ENCODE measurements at regions not wholly inside any gene's neighbourhood (a gene's known extent, or its start where the extent isn't known, plus 50 kb on each side); places are given as distances from the start of the nearest gene placed in this dataset.

DNA sequence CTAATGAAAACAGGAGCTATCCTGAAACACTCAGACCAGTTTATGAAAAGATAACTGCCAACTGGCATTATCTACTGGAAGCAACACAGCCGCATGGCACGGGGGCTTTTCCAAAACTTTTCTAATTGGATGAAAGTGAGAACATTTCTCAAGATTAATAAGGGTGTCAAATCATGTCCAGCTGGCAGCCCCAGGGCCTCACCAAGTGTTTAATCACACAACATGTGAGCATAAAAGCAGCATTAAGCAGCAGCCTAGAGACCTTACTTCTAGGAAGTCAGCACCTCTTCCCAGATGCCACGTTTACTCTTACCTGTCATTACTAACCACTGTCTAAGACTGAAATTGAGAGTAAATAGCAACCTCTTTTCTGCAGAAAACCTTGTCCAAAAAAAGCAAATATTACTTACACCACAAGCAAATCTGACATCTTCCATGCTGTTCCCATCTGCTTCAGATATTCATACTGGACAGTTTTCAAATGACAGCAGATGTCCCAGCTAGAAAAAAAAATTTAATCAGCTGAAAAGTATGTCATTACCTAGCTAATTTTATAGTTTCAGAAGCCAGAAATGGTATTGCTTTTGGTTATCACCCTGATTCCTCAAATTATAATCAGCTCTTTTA is 341.5 kb upstream of the ZP4 start:
- no peak for DNase-seq (ENCODE audit: low read depth in 4 of 4, low spot score in 1 of 4)

DNA sequence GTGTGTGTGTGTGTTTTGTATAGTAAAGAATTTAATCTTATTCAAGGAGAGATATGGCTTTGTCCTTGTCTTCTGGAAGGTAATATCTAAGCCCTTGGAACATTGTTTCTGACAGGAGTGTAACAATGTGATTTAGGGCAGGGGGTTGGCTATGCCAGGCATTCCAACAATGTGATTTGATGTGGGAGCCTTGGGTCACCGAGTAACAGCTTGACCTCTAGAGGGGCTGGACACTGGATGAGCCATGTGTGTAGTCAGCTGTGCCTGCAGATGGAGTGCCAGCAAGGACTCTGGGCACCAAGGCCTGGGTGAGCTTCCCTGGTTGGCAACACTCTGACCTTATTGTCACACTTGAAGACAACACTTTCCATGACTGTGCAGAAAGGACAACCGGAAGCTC is 336.1 kb upstream of the ZP4 start:
- no peak for DNase-seq (ENCODE audit: low read depth in 4 of 4, low spot score in 1 of 4)

DNA sequence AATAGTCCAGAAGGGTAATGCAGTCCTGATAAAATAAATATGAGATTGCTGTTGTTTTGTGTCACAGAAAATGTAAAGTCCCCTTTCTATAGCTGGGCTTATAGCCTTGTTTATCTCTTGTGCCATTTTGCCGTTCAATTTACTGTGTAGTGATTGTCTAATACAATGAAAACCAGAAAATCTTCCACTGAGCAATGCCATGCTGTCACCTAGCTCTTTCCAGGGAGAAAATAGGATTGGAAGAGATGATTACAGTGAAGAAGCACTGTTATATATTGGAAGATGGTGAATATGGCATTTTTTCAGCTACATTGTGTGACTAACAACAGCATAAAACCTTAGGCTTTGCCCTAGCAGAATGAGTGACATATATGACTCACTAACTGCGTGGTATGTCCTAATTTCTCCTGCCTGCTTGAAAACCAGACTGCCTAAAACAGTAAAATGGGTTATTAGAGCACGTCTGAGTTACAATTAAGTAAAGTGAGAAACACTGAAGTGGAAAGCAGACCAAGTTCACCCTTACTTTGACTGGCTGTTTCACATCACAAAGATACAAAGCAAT is 332.4 kb upstream of the ZP4 start:
- DNase-seq (ENCODE audit: low read depth in 4 of 4, low spot score in 1 of 4): no peak

DNA sequence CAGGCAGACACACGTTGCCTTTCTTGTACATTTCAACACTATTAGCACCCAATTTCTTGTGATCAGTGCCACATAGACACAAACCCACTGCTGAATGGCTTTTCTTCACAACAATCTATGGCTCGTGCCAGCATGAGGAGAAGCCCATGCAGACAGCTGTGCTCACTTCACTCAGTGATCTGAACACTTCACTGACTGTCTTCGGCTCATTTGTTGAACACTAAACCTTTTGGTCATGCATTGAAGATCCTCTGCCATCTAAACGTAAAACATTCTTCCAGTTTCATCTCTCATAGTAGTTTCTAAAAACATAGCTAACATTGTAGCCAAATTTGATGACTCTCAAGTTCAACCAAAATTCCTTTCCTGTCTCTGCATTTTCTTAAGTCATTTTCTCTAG is 331.0 kb upstream of the ZP4 start:
- DNase-seq (ENCODE audit: low read depth in 4 of 4, low spot score in 1 of 4): no peak

DNA sequence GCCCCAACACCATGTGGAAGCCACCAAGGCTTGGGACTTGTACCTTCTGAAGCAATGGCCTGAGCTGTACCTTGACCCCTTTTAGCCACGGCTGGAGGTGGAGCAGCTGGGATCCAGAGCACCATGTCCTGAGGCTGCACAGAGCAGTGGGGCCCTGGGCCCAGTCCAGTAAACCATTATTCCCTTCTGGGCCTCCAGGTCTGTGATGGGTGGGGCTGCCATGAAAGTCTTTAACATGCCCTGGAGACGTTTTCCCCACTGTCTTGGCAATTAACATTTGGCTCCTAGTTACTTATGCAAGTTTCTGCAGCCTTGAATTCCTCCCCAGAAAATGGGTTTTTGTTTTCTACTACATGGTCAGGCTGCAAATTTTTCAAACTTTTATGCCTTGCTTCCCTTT is 323.7 kb upstream of the ZP4 start:
- DNase-seq (ENCODE audit: low read depth in 4 of 4, low spot score in 1 of 4): no peak

DNA sequence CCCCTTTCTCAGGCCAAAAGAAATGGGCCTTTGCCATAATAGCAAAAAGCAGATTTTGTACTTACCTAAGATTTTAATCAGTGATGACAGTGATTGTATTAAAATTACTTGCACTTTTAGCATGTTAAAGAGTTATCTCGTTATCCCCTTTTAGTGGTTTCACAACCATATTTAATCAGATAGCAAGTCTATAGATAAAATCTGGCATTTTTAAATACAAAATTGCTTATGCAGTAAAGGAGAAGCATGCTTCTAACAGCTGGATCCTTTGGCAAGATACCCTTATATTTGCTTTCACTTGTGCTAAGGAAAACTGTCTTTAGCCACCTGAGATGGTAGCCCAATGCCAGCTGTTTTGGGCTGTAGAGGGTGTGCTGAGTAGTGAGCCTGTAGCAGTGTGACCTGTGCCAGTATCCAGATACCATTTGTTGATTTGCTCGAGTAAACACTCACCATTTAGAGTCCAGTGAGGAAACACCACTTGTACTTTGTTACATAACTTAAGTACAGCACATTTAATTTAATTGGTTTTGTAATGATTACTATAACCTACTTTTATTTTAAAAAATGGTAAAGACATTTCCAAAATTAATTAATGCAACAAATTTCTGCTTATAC is 314.4 kb upstream of the ZP4 start:
- DNase-seq (ENCODE audit: low read depth in 4 of 4, low spot score in 1 of 4): no peak

DNA sequence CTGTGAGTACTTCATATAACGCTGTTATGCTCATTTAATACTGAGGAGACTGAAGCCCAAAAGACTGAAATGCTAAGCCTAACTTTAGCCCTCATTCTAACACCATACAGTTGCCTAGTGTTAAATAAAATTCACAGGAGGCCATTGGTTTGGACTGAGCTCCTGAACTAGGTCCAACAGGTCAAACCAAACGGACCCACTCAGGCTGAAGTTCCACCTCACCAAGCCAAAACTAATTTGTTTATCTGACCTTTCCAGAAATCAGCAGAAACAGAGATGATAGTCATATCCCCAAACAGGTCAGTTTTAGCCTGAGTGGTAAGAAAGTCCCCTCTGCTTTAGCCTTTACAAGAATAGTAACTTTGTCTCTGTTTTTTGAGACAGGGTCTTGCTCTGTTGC is 311.3 kb upstream of the ZP4 start:
- DNase-seq (ENCODE audit: low read depth in 4 of 4, low spot score in 1 of 4): no peak

DNA sequence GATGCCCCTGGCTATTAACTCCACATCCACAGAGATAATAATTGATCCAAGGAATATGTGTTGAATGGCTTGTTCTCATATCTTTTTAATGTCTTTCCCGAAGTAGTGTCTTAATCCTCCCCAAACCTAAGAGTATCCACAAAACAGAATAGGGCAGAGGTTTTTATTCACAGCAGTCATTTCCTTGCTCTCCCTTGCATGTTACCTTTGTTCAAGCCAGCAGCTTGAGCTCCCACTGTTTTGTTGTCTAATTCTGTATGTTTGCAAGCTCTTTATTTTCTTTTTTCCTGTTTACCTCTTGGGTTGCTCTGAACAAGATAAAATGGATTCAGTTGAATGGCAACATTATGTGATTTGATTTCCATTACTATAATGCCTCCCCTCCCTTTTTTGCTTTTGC is 308.6 kb upstream of the ZP4 start:
- no peak for DNase-seq (ENCODE audit: low read depth in 4 of 4, low spot score in 1 of 4)

DNA sequence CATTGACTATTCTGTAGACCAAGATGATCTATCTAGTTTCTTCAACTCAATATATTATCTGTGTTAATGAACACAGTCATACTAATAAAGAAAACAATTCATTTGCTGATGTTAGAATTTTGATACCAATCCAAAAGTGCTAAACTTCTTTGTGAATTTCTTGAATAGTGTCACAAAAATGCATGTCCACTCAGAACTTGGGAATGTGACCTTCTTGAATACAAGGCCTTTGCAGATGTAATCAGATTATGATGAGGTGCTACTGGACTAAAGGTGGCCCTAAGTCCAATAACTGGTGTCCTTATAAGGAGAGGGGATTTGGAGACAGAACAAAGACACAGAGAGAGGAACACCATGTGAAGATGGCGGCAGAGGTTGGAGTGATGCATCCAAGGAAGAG is 305.8 kb upstream of the ZP4 start:
- DNase-seq (ENCODE audit: low read depth in 4 of 4, low spot score in 1 of 4): no peak

DNA sequence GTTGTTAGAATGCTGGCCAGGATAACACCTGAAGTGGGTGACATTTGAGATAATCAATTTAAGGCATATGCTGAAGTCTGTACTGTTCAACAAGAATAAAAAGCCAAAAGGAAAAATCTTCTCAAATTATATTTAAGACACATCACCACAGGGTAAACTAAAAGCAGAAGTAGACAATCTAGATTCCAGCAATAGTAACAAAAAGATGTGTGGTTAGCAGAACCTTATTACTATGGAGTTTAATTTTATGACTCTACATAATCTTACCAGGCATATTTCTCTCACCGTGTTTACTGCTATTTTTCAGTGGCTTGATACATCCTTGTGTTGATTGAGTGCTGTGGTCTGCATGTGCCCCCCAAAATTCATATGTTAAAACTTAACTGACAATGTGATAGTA is 300.4 kb upstream of the ZP4 start:
- no peak for DNase-seq (ENCODE audit: low read depth in 4 of 4, low spot score in 1 of 4)

DNA sequence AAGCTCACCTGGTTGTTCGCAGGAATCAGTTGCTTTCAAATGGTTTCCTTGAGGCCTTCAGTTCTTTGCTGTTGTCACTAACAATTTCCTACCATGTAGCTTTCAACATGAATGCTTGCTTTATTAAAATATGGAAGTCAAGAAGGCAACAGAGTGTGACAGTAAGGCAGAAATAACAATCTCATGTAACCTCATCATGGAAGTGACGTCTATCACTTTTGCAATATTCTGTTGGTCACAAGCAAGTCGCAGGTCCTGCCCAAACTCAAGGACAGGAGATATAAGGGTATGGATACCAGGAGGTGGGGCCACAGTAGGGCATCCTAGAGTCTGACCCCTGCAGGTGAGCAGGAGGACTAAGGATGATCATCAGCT is 296.8 kb upstream of the ZP4 start:
- DNase-seq (ENCODE audit: low read depth in 4 of 4, low spot score in 1 of 4): no peak

DNA sequence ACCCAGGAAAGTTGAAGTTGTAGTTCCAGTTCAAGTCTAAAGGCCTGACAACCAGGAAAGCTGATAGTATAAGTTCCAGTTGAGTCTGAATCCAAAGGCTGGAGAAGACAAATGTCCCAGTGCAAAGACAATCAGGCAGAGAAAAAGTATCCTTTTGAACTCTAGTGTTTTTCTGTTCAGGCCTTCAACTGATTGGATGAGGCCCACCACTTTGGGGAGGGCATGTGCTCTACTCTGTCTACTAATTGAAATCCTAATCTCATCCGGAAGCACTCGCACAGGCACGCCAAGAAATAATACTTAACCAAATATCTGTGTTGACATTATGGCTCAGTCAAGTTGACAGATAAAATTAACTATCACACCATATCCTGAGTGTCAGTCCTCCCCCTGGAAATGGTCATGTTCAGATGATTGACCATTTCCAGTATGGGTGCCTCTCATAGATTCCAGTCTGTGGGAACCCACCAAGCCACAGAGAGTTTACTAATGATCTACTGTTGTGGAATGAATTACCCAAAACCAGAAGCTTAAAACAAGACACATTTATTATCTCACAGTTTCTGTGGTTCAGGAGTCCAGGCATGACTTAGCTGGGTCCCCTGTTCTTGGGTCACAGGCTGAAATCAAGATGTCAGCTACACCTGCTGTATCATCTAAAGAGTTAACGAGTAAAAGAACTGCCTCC is 296.3 kb upstream of the ZP4 start:
- DNase-seq (ENCODE audit: low read depth in 4 of 4, low spot score in 1 of 4): no peak

DNA sequence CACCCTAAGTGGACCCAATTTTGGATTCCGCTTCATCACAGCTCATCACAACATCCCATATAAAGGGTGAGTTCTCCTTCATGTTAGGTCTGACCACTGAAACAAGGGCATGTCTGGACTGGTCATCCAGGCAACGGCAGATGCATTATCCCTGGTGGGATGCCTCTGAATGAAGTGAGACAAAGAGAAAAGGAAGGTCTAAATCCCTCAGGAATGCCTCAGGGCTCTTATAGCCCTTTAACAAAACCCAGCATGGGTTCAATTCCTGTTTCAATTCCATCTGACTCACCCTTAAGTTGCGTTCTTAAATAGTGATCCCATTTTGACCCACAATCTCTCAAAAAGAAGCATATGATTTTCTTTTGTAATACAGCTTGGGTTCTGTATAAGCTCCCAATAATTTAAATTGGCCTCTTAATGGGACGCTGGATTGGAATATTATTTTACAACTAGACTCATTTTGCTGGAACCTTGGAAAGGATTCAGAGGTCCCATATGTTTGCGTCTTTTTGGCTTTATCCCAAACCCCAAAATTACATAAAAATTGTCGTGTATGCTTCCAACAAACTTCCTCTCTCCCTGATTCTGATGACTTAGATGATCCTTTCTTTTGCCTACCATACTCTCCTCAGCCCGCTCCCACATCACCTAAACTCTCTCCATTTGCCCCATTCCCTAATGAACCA is 287.4 kb upstream of the ZP4 start:
- no peak for DNase-seq (ENCODE audit: low read depth in 4 of 4, low spot score in 1 of 4)

DNA sequence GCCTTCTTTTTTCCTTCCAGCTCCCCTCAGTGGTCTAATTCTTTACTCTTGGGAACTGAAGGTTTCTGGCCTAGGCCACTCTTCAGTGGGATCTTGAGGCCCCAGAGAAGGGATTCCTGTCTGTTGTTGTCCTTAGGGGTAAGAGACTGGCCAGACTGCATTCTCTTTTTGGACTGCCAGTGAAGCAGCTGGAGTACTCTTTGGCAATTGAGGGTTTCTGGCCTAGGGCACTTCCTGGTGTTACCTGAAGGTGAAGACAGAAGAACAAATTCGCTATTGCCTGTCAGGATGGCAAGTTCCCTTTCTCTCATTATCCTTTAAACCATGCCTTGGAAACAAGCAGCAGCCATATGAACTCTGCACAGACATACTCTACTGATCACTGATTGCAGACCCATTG is 286.6 kb upstream of the ZP4 start:
- no peak for DNase-seq (ENCODE audit: low read depth in 4 of 4, low spot score in 1 of 4)

DNA sequence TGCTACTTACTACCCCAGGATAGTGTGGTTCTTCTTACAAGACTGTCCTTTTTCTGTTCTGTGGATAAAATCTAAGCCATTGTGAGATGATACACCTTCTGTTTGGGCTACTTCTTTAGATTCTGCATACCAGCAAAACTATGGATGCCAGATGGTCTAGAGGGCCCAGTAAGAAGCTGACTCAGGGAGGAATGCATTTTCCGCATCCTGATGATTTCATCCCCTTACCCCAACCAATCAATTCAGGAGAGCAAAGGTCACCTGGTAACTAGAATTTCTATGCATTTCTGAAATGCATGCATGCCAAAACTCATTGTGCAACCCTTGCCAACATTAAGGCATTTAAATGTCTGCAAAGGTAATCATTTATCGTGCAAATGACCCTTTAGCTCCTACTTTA is 285.7 kb upstream of the ZP4 start:
- no peak for DNase-seq (ENCODE audit: low read depth in 4 of 4, low spot score in 1 of 4)

DNA sequence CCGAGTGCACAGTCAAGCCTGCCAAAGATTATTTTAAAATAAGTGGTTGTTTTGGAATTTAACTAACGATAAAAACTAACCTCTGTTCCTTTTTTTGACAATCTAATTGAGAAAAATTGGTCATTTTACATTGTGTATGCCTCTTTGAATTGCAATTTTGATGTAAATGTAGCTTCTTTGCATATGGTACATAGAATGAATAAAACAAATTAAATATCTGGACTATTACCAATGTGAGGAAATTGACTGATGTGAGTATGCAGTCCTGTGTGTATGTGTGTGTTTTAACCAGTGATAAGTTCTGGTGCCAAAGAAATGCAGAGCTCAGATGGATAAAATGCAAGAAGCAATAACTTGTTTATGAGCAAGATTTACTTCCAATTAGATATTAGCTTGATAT is 281.3 kb upstream of the ZP4 start:
- no peak for DNase-seq (ENCODE audit: low read depth in 4 of 4, low spot score in 1 of 4)

DNA sequence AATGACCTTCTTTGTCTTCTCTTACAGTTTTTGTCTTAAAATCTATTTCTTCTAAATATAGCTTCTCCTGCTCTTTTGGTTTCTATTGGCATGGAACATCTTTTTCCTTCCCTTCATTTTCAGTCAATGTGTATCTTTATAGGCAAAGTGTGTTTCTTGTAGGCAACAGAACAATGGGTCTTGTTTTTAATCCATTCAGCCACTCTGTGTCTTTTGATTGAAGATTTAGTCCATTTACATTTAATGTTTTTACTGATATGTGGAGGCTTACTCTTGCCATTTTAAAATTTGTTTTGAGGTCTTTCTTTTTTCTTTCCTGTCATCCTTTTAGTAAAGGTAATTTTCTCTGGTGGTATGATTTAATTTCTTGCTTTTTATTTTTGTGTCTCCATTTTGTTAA is 271.2 kb upstream of the ZP4 start:
- DNase-seq (ENCODE audit: low read depth in 4 of 4, low spot score in 1 of 4): no peak

DNA sequence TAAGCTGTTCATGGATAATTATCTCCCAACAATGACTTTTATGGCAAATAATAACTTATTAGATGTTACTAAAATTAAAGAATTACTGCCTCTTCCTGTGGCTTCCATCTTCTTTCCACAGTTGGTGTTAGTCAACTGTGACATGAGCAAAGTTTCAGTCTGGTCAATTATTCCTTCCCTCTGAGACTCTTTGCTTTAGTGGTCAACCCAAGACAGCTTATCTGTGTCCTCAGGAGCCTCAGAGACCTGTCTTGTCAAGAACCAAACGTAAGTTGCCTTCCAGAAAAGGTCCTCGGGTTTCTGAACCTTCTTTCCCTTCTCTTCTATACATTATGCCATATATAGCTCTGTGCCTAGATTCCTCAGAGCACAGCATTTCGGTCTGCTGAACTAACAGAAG is 263.2 kb upstream of the ZP4 start:
- no peak for DNase-seq (ENCODE audit: low read depth in 4 of 4, low spot score in 1 of 4)

DNA sequence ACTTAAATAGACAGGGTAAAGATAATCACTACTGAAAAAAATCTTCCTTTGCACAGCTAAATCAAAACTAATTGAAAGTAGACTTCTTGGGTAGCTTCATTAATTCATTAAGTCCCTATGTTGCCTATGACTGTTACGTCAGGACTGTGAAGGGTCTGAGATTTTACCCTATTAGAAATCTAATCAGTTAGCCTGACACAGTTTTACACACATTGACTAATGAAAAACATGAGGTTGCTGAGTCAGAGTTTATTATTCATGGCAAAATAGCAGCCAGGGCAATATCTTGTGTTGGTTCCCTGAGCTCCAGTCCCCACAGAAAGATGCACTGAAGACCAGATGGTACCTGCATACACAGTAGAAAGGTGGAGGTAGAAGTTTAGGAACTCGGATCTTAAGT is 262.5 kb upstream of the ZP4 start:
- no peak for DNase-seq (ENCODE audit: low read depth in 4 of 4, low spot score in 1 of 4)

DNA sequence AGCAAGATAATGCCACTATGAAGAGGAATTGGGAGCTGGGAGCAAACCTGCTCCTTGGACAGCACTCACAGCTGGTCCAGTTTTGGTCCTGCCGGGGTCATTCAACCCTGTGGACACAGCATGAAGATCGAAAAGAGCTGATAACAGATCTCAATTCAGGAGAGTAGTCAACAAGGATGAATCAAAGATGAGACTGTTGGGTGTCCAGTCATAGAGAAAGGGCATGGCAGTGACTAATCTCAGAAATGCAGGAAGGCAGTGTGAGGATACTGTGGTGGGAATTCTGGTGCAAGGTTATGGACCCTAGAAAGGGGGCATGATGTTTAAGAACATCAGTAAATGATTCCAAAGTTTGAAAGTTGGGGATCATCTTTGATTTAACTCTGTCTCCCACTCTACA is 261.4 kb upstream of the ZP4 start:
- DNase-seq (ENCODE audit: low read depth in 4 of 4, low spot score in 1 of 4): no peak

DNA sequence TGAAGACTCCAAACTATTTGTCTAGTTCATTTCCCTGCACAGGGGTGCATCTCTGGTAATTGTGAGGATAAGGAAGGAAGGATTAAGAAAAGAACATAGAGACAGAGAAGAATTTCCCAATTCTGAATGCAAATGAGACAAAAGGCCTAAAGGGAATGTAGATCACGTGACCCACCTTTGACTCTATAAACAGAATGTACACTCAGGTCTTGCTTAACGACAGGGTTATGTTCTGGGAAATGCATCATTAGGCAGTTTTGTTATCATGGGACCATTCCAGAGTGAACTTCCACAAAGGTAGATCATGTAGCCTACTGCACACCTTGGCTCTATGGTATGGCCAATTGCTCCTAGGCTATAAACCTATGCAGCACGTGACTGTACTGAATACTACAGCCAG is 252.3 kb upstream of the ZP4 start:
- no peak for DNase-seq (ENCODE audit: low read depth in 4 of 4, low spot score in 1 of 4)

DNA sequence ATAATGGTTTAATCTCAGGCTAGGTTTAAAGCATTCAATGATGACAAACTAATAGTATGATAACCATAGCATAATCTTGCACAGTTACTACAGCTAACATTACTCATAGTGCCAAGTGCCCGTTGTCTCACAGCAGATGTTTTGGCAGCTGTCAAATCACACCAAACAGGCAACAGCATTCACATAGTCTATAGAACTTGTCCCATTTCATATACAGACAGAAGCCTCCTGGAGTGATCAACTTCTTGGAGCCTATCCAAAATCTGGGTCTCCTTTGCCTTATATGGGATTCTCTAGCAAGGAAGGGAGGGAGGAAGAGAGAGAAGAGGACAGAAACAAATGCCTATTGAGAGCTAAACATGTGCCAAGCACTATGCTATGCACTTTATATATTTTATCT is 250.6 kb upstream of the ZP4 start:
- no peak for DNase-seq (ENCODE audit: low read depth in 4 of 4, low spot score in 1 of 4)

Data from stimulated activated CD4-positive, alpha-beta T cell treated with anti-CD3 and anti-CD28 coated beads, Interleukin-1b, Interleukin-23, amount 100 ng/mL, for 24 hours (primary cell).